Hypothalamus (tissue), 51 donors: ENCODE measurements at regions not wholly inside any gene's neighbourhood (a gene's known extent, or its start where the extent isn't known, plus 50 kb on each side); places are given as distances from the start of the nearest gene placed in this dataset.

ENCODE experiments used
- DNase-seq, 51 donors: peaks; one replicate each; lab custom pipeline; 2025; lab: John Stamatoyannopoulos, UW

- DNase-seq, result peak in 12 of 51 donors; percentile 0 to 4 (median 0)
These were observed 57.3 kb upstream of the TCEAL2 start for GRCh38 chrX:102067966-102068723.

- DNase-seq, result no peak
These were observed 61.9 kb upstream of the TCEAL2 start for GRCh38 chrX:102063445-102064074.

- no peak for DNase-seq
These were observed 81.0 kb upstream of the TCEAL2 start for GRCh38 chrX:102044496-102044895.

GRCh38 chrX:102043380-102043779 lies 82.1 kb upstream of the TCEAL2 start:
- no peak for DNase-seq

- DNase-seq, result no peak
These were observed 82.8 kb upstream of the TCEAL2 start for GRCh38 chrX:102042372-102043325.

GRCh38 chrX:102029026-102029425 lies 96.5 kb upstream of the TCEAL2 start:
- DNase-seq, result no peak

GRCh38 chrX:102018208-102018607 lies 86.4 kb upstream of the ZMAT1 start:
- DNase-seq, result no peak

- DNase-seq, result no peak
These were observed 77.1 kb upstream of the ZMAT1 start for GRCh38 chrX:102008901-102009300.

GRCh38 chrX:101999644-102000539 lies 68.1 kb upstream of the ZMAT1 start:
- DNase-seq, result peak in 1 of 51 donors; percentile 0

GRCh38 chrX:101993335-101993734 lies 61.5 kb upstream of the ZMAT1 start:
- no peak for DNase-seq

- no peak for DNase-seq
These were observed 54.8 kb upstream of the ZMAT1 start for GRCh38 chrX:101986586-101986985.
